ENCODE measurements at regions not wholly inside any gene's neighbourhood (a gene's known extent, or its start where the extent isn't known, plus 50 kb on each side); places are given as distances from the start of the nearest gene placed in this dataset.

DNA sequence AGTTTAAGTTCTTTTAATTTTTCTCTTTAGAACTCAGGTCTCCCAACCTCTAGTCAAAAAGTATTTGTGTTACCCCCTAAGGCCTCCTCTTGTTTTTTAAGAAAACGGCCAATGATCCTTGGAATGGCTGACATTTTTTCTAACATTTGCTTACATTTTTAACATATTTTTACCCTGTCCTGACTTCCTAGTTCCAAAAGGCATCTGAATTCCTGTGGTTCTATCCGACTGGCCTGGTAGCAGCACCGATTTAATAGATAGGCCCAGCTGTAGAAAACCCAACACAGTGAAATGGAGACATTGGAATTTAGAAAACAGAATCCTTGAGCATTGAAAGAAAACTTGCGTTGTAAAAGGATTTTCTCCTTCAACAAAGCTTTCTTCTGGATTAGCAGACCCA lies 134.7 kb upstream of the GSC start:
- H3K27ac ChIP-seq (ENCODE audit: low read length): no peak overlapping the region
- TF ChIP-seq CTCF (IDR thresholded peaks at IDR 0.05): no peak
- H3K9me3 Mint-ChIP-seq: no peaks in the 10 kb centered on the region
- no peaks in the 10 kb centered on the region for H3K4me1 ChIP-seq (ENCODE audit: control insufficient read depth, insufficient read depth, low read length)
- 84% methylated on average over 4 of the region's 4 CpGs for WGBS (ENCODE audit: insufficient coverage)
- no peaks in the 10 kb centered on the region for H3K36me3 Mint-ChIP-seq
- no peaks in the 10 kb centered on the region for H3K36me3 ChIP-seq (ENCODE audit: control insufficient read depth, insufficient read depth, low read length)
- no peak overlapping the region for H3K4me3 Mint-ChIP-seq
- H3K9me3 ChIP-seq (ENCODE audit: control insufficient read depth, insufficient read depth, low read length): no peaks in the 10 kb centered on the region
- H3K4me1 Mint-ChIP-seq: no peaks in the 10 kb centered on the region
- DNase-seq: no peak
- peaks cover 3 to 10% of the 10 kb centered on the region in 2 donors for H3K27me3 Mint-ChIP-seq (ENCODE audit: low read depth in 2 of 2)
- no peak overlapping the region for H3K4me3 ChIP-seq (ENCODE audit: low read length)
- no peak for ATAC-seq
- intact Hi-C loops (cut with micrococcal nuclease): loop anchor here (1.0 kb wide), 1 partner anchor 195 kb away; no protein-coding TSS in a partner anchor
- H3K27me3 ChIP-seq (ENCODE audit: control insufficient read depth, insufficient read depth, low read length): no peaks in the 10 kb centered on the region
- H3K27ac Mint-ChIP-seq: no peak overlapping the region

GRCh38 chr14:94903883-94904282 lies 134.0 kb upstream of the GSC start:
- Mint-ChIP-seq H3K4me1 (no peaks in the 10 kb centered on the region), H3K4me3 (no peak overlapping the region), H3K27ac (no peak overlapping the region), H3K27me3 (ENCODE audit: low read depth in 2 of 2) (peaks cover 6 to 10% of the 10 kb centered on the region in 2 donors), H3K36me3 (no peaks in the 10 kb centered on the region), H3K9me3 (no peaks in the 10 kb centered on the region)
- Histone ChIP-seq H3K4me1 (ENCODE audit: control insufficient read depth, insufficient read depth, low read length) (no peaks in the 10 kb centered on the region), H3K4me3 (ENCODE audit: low read length) (no peak overlapping the region), H3K27ac (ENCODE audit: low read length) (no peak overlapping the region), H3K36me3 (ENCODE audit: control insufficient read depth, insufficient read depth, low read length) (no peaks in the 10 kb centered on the region), H3K9me3 (ENCODE audit: control insufficient read depth, insufficient read depth, low read length) (no peaks in the 10 kb centered on the region), H3K27me3 (ENCODE audit: control insufficient read depth, insufficient read depth, low read length) (no peaks in the 10 kb centered on the region)
- ATAC-seq (peak in 1 of 3 donors; percentile 45), DNase-seq (peak in 1 of 2 donors; percentile 9)
- TF ChIP-seq CTCF (IDR thresholded peaks at IDR 0.05): no peak
- intact Hi-C loops (cut with micrococcal nuclease): loop anchor here (1.0 kb wide), 1 partner anchor 195 kb away; no protein-coding TSS in a partner anchor
- 94% methylated on average over 3 of the region's 3 CpGs for WGBS (ENCODE audit: insufficient coverage)

GRCh38 chr14:94903338-94903737 lies 133.4 kb upstream of the GSC start:
- intact Hi-C loops (cut with micrococcal nuclease): no loop called here

More at GRCh38 chr14:94903338-94903737, 133.4 kb upstream of the GSC start:
- DNase-seq (no peak), ATAC-seq (no peak)
- H3K27me3 Mint-ChIP-seq (ENCODE audit: low read depth in 2 of 2): peaks cover 7 to 10% of the 10 kb centered on the region in 2 donors
- no peaks in the 10 kb centered on the region for H3K9me3 Mint-ChIP-seq
- H3K27ac Mint-ChIP-seq: no peak overlapping the region
- no peaks in the 10 kb centered on the region for H3K4me1 Mint-ChIP-seq
- H3K36me3 Mint-ChIP-seq: no peaks in the 10 kb centered on the region
- Histone ChIP-seq H3K36me3 (ENCODE audit: control insufficient read depth, insufficient read depth, low read length) (no peaks in the 10 kb centered on the region), H3K4me3 (ENCODE audit: low read length) (no peak overlapping the region), H3K9me3 (ENCODE audit: control insufficient read depth, insufficient read depth, low read length) (no peaks in the 10 kb centered on the region), H3K27ac (ENCODE audit: low read length) (no peak overlapping the region), H3K27me3 (ENCODE audit: control insufficient read depth, insufficient read depth, low read length) (no peaks in the 10 kb centered on the region), H3K4me1 (ENCODE audit: control insufficient read depth, insufficient read depth, low read length) (no peaks in the 10 kb centered on the region)
- 86% methylated on average over 4 of the region's 4 CpGs for WGBS (ENCODE audit: insufficient coverage)
- no peak for TF ChIP-seq CTCF (IDR thresholded peaks at IDR 0.05)
- H3K4me3 Mint-ChIP-seq: no peak overlapping the region
